ENCODE measurements at regions not wholly inside any gene's neighbourhood (a gene's known extent, or its start where the extent isn't known, plus 50 kb on each side); places are given as distances from the start of the nearest gene placed in this dataset.

GRCh38 chr10:63071145-63071544, 62.0 kb upstream of the NRBF2 start:
- no TSS peak for BruUV-seq (replicated peaks)
- Histone ChIP-seq H3K9ac (ENCODE audit: control insufficient read depth, insufficient read depth, low read length) (no peak overlapping the region), H3K27ac (ENCODE audit: control insufficient read depth, insufficient read depth) (no peak overlapping the region), H3K79me2 (ENCODE audit: control insufficient read depth, insufficient read depth, low read length) (no peaks in the 10 kb centered on the region), H3K4me3 (no peak overlapping the region), H4K20me1 (ENCODE audit: control insufficient read depth, insufficient read depth) (no peaks in the 10 kb centered on the region), H3K36me3 (ENCODE audit: control insufficient read depth in 2 of 2, insufficient read depth in 2 of 2, low read length in 1 of 2) (no peaks in the 10 kb centered on the region), H2AFZ (ENCODE audit: control insufficient read depth, low read depth, low read length) (no peak overlapping the region), H3K4me1 (ENCODE audit: control insufficient read depth, insufficient read depth, low read length) (no peaks in the 10 kb centered on the region), H3K27me3 (replicated peaks in 1 of 2; ENCODE audit: control insufficient read depth in 2 of 2, insufficient read depth in 2 of 2, low read length in 1 of 2) (no peaks in the 10 kb centered on the region; a peak in 1 of 4 replicates), H3K9me3 (replicated peaks; ENCODE audit: control insufficient read depth, insufficient read depth, low read length) (no peaks in the 10 kb centered on the region), H3K4me2 (ENCODE audit: control insufficient read depth, insufficient read depth) (no peak overlapping the region)
- CTCF ChIA-PET = no interaction called here
- FAIRE-seq = no peak
- 56% methylated on average over 11 of the region's 11 CpGs for WGBS (ENCODE audit: insufficient coverage, insufficient replicate concordance, low lambda C conversion rate, missing lambda C conversion rate)
- DNase-seq (ENCODE audit: low read depth, low spot score) = no peak
- no peak for TF ChIP-seq IRF4 (IDR thresholded peaks at IDR 0.05; ENCODE audit: low read depth, low read length)
- no peak for TF ChIP-seq SKIL (IDR thresholded peaks at IDR 0.05; ENCODE audit: low read depth, poor library complexity, severe bottlenecking)
- no peak for TF ChIP-seq MEF2B (IDR thresholded peaks at IDR 0.05; ENCODE audit: partially characterized antibody, poor library complexity, severe bottlenecking)
- TF ChIP-seq IRF3 (IDR thresholded peaks at IDR 0.05) = no peak
- no peak for TF ChIP-seq IKZF2 (IDR thresholded peaks at IDR 0.05)
- TF ChIP-seq NKRF (conservative IDR thresholded peaks at IDR 0.05) = no peak
- in situ Hi-C loops (cut with MboI) (no loop called here), intact Hi-C loops (cut with micrococcal nuclease; ENCODE audit: unreplicated experiment) (no loop called here)
- ATAC-seq = no peak
- RAD21 ChIA-PET (ENCODE audit: unreplicated experiment) = interaction anchor here (1.6 kb wide), 1 partner anchor 253 kb away, joined by 4 read pairs; no protein-coding TSS in a partner anchor
- POLR2A ChIA-PET = interaction anchor here (0.7 kb wide), 1 partner anchor 248 kb away, joined by 4 read pairs; no protein-coding TSS in a partner anchor
- SMC1A ChIA-PET (ENCODE audit: uncharacterized antibody, unreplicated experiment) = no interaction called here
